ENCODE measurements at regions not wholly inside any gene's neighbourhood (a gene's known extent, or its start where the extent isn't known, plus 50 kb on each side); places are given as distances from the start of the nearest gene placed in this dataset.

DNA sequence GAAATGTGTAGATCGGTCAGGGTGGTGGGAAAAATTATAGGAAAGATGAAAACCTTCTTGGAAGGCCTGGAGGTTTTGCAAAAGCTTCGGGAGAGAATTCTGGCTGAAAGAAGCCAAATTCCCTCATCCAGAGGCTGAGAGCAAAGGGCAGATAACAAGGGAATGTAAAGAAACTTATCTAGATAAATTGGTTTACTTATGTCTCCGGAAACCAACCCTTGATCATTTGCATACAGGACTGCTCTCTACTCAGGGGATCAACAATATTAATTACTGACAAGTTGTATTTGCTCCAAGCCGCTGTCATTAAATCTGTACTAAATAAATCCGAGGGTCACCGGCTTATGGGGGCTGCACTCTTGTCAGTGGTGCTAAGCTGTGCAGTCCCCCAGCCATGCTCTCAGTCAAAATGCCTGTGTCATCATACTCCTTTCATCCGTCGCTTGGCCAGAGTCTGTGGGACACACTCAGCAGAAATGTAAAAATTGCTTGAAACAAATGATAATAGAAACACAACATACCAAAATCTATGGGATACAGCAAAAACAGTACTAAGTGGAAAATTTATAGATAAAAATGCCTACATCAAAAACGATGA, 715.7 kb downstream of the KCTD8 start:
- TF ChIP-seq, protein P1, sequence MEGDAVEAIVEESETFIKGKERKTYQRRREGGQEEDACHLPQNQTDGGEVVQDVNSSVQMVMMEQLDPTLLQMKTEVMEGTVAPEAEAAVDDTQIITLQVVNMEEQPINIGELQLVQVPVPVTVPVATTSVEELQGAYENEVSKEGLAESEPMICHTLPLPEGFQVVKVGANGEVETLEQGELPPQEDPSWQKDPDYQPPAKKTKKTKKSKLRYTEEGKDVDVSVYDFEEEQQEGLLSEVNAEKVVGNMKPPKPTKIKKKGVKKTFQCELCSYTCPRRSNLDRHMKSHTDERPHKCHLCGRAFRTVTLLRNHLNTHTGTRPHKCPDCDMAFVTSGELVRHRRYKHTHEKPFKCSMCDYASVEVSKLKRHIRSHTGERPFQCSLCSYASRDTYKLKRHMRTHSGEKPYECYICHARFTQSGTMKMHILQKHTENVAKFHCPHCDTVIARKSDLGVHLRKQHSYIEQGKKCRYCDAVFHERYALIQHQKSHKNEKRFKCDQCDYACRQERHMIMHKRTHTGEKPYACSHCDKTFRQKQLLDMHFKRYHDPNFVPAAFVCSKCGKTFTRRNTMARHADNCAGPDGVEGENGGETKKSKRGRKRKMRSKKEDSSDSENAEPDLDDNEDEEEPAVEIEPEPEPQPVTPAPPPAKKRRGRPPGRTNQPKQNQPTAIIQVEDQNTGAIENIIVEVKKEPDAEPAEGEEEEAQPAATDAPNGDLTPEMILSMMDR (IDR thresholded peaks at IDR 0.05): no peak
- TF ChIP-seq POLR2A (IDR thresholded peaks at IDR 0.05): no peak
